ENCODE measurements at regions not wholly inside any gene's neighbourhood (a gene's known extent, or its start where the extent isn't known, plus 50 kb on each side); places are given as distances from the start of the nearest gene placed in this dataset.

DNA sequence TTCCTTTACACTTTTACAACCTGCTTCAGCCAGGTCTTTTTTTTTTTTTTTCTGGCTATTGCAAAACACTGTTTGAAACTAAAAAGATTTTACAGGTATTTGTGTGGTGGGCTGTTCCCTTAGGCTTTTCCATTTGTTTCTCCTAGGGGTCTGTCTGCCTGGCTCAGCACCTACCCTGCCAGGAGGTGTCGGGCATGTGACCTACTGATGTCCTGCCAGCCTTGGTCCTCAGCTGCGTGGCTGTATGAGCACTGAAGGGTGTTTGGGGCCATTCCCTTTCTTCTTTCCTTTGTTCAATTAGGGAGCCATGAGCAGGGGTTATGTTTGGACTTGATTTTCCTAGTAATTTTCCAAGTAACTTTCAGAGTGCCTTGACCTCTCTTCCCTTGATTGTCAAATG lies 269.2 kb upstream of the SALL1 start:
- no peak for DNase-seq
- Histone ChIP-seq H3K9me2 (replicated peaks; ENCODE audit: insufficient read depth, low read length) (no peaks in the 10 kb centered on the region), H4K20me1 (ENCODE audit: insufficient read depth, low read depth, low read length) (no peaks in the 10 kb centered on the region), H3K9me3 (ENCODE audit: low read length) (no peaks in the 10 kb centered on the region), H3K36me3 (ENCODE audit: insufficient read depth, low read length) (no peaks in the 10 kb centered on the region), H3K27me3 (ENCODE audit: low read length) (no peaks in the 10 kb centered on the region), H3K4me3 (ENCODE audit: low read length) (no peak overlapping the region), H3K27ac (ENCODE audit: low read length) (no peak overlapping the region), H3K9ac (ENCODE audit: low read length) (no peak overlapping the region), H3K4me1 (ENCODE audit: low read length) (no peaks in the 10 kb centered on the region), H3K79me2 (ENCODE audit: low read length) (no peaks in the 10 kb centered on the region), H3K4me2 (ENCODE audit: low read depth, low read length, poor library complexity, severe bottlenecking) (no peak overlapping the region), H2AFZ (ENCODE audit: low read length) (no peak overlapping the region)

DNA sequence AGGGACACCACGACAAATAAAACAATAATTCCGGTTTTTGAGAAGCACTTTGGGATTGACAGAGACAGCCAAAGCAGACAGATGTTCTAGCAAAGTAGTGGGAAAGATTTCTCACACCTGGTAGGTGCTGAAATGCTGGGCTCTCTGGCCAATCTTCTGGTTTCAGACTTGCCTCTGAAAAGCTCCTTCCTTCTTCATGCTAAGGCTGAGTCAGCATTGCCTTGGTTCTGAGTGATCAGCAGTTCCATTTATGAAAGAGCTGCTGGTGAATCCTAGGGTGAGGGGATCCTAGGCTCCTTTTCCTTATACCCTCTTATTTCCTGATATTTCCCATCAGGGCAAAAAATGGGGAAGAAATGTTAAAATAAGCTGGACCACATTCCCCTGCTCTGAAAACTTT lies 268.7 kb upstream of the SALL1 start:
- H3K27ac ChIP-seq (ENCODE audit: low read length), result no peak overlapping the region
- H3K9ac ChIP-seq (ENCODE audit: low read length), result no peak overlapping the region
- H3K27me3 ChIP-seq (ENCODE audit: low read length), result no peaks in the 10 kb centered on the region
- H3K36me3 ChIP-seq (ENCODE audit: insufficient read depth, low read length), result no peaks in the 10 kb centered on the region
- no peak overlapping the region for H2AFZ ChIP-seq (ENCODE audit: low read length)
- no peak overlapping the region for H3K4me2 ChIP-seq (ENCODE audit: low read depth, low read length, poor library complexity, severe bottlenecking)
- H3K9me2 ChIP-seq (replicated peaks; ENCODE audit: insufficient read depth, low read length), result no peaks in the 10 kb centered on the region
- no peaks in the 10 kb centered on the region for H3K9me3 ChIP-seq (ENCODE audit: low read length)
- H3K79me2 ChIP-seq (ENCODE audit: low read length), result no peaks in the 10 kb centered on the region
- H3K4me3 ChIP-seq (ENCODE audit: low read length), result no peak overlapping the region
- DNase-seq, result no peak
- no peaks in the 10 kb centered on the region for H3K4me1 ChIP-seq (ENCODE audit: low read length)
- no peaks in the 10 kb centered on the region for H4K20me1 ChIP-seq (ENCODE audit: insufficient read depth, low read depth, low read length)

DNA sequence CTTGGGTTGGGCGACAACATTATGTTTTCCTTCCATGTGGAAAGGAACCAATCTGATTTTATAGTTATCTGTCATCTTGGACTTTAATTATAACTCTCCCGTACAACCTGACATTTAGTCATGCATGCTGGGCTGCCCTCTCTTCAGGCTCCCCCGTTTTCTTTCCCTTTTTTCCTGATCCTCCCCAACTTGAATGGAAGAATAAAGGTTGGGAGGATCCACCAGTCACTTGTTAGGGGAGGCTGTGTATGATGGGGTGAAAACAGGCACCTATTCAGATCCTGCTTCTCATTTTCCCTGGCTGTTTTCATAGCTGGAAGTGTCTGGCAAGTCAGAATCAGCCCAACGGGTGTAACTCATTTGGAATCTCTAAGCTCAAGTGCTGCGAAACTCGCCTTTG lies 267.2 kb upstream of the SALL1 start:
- no peak overlapping the region for H3K27ac ChIP-seq (ENCODE audit: low read length)
- no peak overlapping the region for H2AFZ ChIP-seq (ENCODE audit: low read length)
- H3K9me2 ChIP-seq (replicated peaks; ENCODE audit: insufficient read depth, low read length), result no peaks in the 10 kb centered on the region
- no peaks in the 10 kb centered on the region for H3K27me3 ChIP-seq (ENCODE audit: low read length)
- no peaks in the 10 kb centered on the region for H3K9me3 ChIP-seq (ENCODE audit: low read length)
- no peak overlapping the region for H3K4me3 ChIP-seq (ENCODE audit: low read length)
- no peaks in the 10 kb centered on the region for H3K4me1 ChIP-seq (ENCODE audit: low read length)
- H3K36me3 ChIP-seq (ENCODE audit: insufficient read depth, low read length), result no peaks in the 10 kb centered on the region
- no peak overlapping the region for H3K9ac ChIP-seq (ENCODE audit: low read length)
- H3K4me2 ChIP-seq (ENCODE audit: low read depth, low read length, poor library complexity, severe bottlenecking), result no peak overlapping the region
- DNase-seq, result no peak
- H4K20me1 ChIP-seq (ENCODE audit: insufficient read depth, low read depth, low read length), result no peaks in the 10 kb centered on the region
- H3K79me2 ChIP-seq (ENCODE audit: low read length), result no peaks in the 10 kb centered on the region

DNA sequence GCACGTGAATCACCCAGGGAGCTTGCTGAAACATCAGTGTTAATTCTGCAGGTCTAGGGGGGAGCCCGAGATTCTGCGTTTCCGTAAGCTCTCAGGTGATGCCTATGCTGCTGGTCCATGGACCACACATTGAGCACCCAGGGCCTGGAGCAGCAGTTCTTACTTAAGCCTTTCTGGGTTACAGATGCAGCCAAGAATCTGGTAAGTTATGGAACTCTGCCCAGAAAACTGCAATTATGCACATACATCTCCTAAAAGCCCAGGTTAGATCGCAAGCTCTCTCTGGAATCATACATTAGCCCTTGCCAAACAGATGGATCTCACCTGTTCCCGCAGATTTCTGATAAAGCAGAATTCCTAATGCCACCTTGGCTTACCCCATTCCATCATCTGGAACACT lies 265.9 kb upstream of the SALL1 start:
- DNase-seq, result no peak

DNA sequence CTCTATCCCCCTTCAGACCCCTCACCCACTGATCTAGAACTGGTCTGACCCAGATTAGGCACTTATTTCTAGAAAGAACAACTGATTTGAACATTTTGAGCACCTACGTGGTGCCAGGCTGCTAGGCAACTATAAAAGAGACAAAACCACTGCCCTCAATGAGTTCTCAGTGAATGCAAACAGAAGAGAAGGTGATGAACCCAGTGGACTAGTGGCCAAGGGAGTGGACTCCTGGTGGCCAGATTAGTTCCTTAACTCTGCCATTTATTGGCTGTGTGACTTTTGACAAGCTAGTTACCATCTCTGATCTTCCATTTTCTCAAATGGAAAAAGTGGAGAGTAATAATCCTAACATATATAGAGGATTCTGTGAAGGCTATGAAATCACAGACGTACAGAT lies 259.1 kb upstream of the SALL1 start:
- Histone ChIP-seq H2AFZ (ENCODE audit: low read length) (no peak overlapping the region), H3K4me3 (ENCODE audit: low read length) (no peak overlapping the region), H3K27me3 (ENCODE audit: low read length) (no peaks in the 10 kb centered on the region), H3K27ac (ENCODE audit: low read length) (no peak overlapping the region), H3K36me3 (ENCODE audit: insufficient read depth, low read length) (no peaks in the 10 kb centered on the region), H3K4me1 (ENCODE audit: low read length) (no peaks in the 10 kb centered on the region), H3K9me3 (ENCODE audit: low read length) (no peaks in the 10 kb centered on the region), H3K9ac (ENCODE audit: low read length) (no peak overlapping the region), H3K79me2 (ENCODE audit: low read length) (no peaks in the 10 kb centered on the region), H3K4me2 (ENCODE audit: low read depth, low read length, poor library complexity, severe bottlenecking) (no peak overlapping the region), H3K9me2 (replicated peaks; ENCODE audit: insufficient read depth, low read length) (no peaks in the 10 kb centered on the region), H4K20me1 (ENCODE audit: insufficient read depth, low read depth, low read length) (no peaks in the 10 kb centered on the region)
- no peak for DNase-seq

More for the DNA sequence above, 265.9 kb upstream of the SALL1 start:
- Histone ChIP-seq H2AFZ (ENCODE audit: low read length) (no peak overlapping the region), H3K4me1 (ENCODE audit: low read length) (no peaks in the 10 kb centered on the region), H3K9me3 (ENCODE audit: low read length) (no peaks in the 10 kb centered on the region), H3K36me3 (ENCODE audit: insufficient read depth, low read length) (no peaks in the 10 kb centered on the region), H3K27me3 (ENCODE audit: low read length) (no peaks in the 10 kb centered on the region), H3K79me2 (ENCODE audit: low read length) (no peaks in the 10 kb centered on the region), H3K4me2 (ENCODE audit: low read depth, low read length, poor library complexity, severe bottlenecking) (no peak overlapping the region), H3K27ac (ENCODE audit: low read length) (no peak overlapping the region), H4K20me1 (ENCODE audit: insufficient read depth, low read depth, low read length) (no peaks in the 10 kb centered on the region), H3K9me2 (replicated peaks; ENCODE audit: insufficient read depth, low read length) (no peaks in the 10 kb centered on the region), H3K9ac (ENCODE audit: low read length) (no peak overlapping the region), H3K4me3 (ENCODE audit: low read length) (no peak overlapping the region)

DNA sequence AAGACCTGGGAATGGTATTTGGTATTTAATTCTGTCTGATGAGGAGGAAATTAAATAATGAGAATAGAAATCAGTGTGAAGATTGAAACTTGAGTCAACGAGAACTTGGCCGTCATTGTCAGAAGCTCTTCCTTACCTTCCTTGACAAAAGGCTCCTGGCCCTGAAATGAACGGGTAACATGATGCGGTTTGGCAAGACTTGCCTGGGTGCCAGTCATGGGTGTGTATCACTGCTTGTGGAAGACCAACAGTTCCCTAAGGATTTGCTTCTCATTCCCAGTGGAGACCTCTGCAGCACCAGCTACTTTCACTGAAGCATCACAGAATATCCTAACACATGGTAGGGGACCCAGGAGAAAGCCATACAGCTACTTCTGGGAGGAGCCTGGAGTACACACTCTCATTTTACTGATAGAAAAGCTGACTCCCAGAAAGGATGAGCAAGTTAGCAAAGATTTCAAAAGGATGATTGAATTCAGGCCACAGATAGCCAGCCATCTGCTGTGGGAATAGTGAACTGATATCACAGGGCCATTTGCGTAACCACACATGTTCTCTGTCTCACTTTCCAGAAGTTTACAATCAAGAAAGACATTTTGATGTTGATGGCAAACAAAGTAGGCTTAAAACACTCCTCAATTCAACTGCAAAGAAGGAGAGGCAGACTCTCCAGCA lies 258.1 kb upstream of the SALL1 start:
- no peak overlapping the region for H2AFZ ChIP-seq (ENCODE audit: low read length)

DNA sequence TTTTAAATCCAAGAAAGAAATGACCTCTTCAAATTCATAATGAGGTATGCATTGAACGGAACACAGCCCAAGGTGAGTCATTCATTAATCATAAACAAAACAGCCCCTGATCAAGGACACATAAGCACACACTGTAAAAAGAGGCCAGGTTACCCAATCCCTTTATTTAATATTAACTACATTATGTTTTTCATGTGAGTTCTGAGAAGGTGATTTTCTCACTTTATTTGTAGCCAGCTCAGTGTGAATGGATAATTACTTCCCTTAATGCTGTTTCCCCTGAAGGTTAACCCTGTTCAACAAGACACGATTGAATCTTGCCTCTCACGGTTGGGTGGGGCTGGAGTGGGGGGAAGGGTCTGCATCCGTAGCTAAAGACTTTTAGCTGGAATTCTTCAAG lies 257.3 kb upstream of the SALL1 start:
- H3K36me3 ChIP-seq (ENCODE audit: insufficient read depth, low read length), result no peaks in the 10 kb centered on the region
- no peak overlapping the region for H2AFZ ChIP-seq (ENCODE audit: low read length)
- H4K20me1 ChIP-seq (ENCODE audit: insufficient read depth, low read depth, low read length), result no peaks in the 10 kb centered on the region
- H3K9me2 ChIP-seq (replicated peaks; ENCODE audit: insufficient read depth, low read length), result no peaks in the 10 kb centered on the region
- no peaks in the 10 kb centered on the region for H3K27me3 ChIP-seq (ENCODE audit: low read length)
- H3K9me3 ChIP-seq (ENCODE audit: low read length), result no peaks in the 10 kb centered on the region
- H3K79me2 ChIP-seq (ENCODE audit: low read length), result no peaks in the 10 kb centered on the region
- DNase-seq, result no peak
- H3K4me2 ChIP-seq (ENCODE audit: low read depth, low read length, poor library complexity, severe bottlenecking), result no peak overlapping the region
- no peak overlapping the region for H3K9ac ChIP-seq (ENCODE audit: low read length)
- H3K4me3 ChIP-seq (ENCODE audit: low read length), result no peak overlapping the region
- H3K4me1 ChIP-seq (ENCODE audit: low read length), result no peaks in the 10 kb centered on the region
- no peak overlapping the region for H3K27ac ChIP-seq (ENCODE audit: low read length)

More for the DNA sequence above, 258.1 kb upstream of the SALL1 start:
- Histone ChIP-seq H3K4me2 (ENCODE audit: low read depth, low read length, poor library complexity, severe bottlenecking) (no peak overlapping the region), H3K4me3 (ENCODE audit: low read length) (no peak overlapping the region), H4K20me1 (ENCODE audit: insufficient read depth, low read depth, low read length) (no peaks in the 10 kb centered on the region), H3K4me1 (ENCODE audit: low read length) (no peaks in the 10 kb centered on the region), H3K9me2 (replicated peaks; ENCODE audit: insufficient read depth, low read length) (no peaks in the 10 kb centered on the region), H3K79me2 (ENCODE audit: low read length) (no peaks in the 10 kb centered on the region), H3K9ac (ENCODE audit: low read length) (no peak overlapping the region), H3K27me3 (ENCODE audit: low read length) (no peaks in the 10 kb centered on the region), H3K36me3 (ENCODE audit: insufficient read depth, low read length) (no peaks in the 10 kb centered on the region), H3K9me3 (ENCODE audit: low read length) (no peaks in the 10 kb centered on the region), H3K27ac (ENCODE audit: low read length) (no peak overlapping the region)
- DNase-seq, result no peak

DNA sequence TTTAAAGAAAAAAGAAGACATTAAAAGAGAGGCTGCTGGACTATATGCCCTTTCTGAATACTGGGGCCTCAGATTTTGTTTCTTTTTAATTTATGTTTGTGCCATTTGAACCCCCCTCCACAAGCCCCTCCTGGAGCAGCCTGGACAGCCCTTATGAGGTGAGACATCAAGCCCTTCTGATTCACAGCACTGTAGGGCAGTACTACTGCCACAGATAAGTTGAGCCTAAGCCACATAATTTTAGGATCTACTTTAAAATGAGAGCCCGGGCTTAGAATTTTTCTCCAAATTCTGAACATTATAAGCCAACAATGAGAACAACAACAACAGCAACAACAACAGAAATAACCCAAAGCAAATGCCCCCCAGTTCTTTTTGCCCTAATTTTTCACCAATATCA lies 256.9 kb upstream of the SALL1 start:
- Histone ChIP-seq H3K4me1 (ENCODE audit: low read length) (no peaks in the 10 kb centered on the region), H3K9me2 (replicated peaks; ENCODE audit: insufficient read depth, low read length) (no peaks in the 10 kb centered on the region), H3K4me2 (ENCODE audit: low read depth, low read length, poor library complexity, severe bottlenecking) (no peak overlapping the region), H3K27ac (ENCODE audit: low read length) (no peak overlapping the region), H3K4me3 (ENCODE audit: low read length) (no peak overlapping the region), H3K27me3 (ENCODE audit: low read length) (no peaks in the 10 kb centered on the region), H4K20me1 (ENCODE audit: insufficient read depth, low read depth, low read length) (no peaks in the 10 kb centered on the region), H2AFZ (ENCODE audit: low read length) (no peak overlapping the region), H3K9me3 (ENCODE audit: low read length) (no peaks in the 10 kb centered on the region), H3K9ac (ENCODE audit: low read length) (no peak overlapping the region), H3K36me3 (ENCODE audit: insufficient read depth, low read length) (no peaks in the 10 kb centered on the region), H3K79me2 (ENCODE audit: low read length) (no peaks in the 10 kb centered on the region)
- DNase-seq, result no peak

DNA sequence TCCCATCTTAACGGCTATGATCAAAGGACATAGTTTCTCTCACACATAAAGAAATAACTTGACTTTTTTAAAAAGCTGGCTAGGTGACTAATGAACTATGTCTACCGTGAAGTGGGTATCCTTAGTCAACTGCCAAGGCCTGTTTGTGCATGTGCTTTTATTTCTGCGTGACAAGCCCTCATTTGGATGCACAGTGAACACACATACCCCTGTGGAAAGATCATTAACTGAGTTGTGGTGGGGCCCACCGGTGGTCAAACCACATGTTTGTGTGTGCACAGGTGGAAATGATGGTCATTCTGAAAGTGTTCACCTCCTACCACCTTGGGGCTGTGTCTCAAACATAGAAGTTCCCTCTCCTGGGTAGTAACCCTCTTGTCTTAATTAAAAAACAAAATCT lies 256.1 kb upstream of the SALL1 start:
- no peaks in the 10 kb centered on the region for H3K9me2 ChIP-seq (replicated peaks; ENCODE audit: insufficient read depth, low read length)
- no peaks in the 10 kb centered on the region for H3K36me3 ChIP-seq (ENCODE audit: insufficient read depth, low read length)
- H3K9ac ChIP-seq (ENCODE audit: low read length), result no peak overlapping the region
- no peaks in the 10 kb centered on the region for H4K20me1 ChIP-seq (ENCODE audit: insufficient read depth, low read depth, low read length)
- no peak overlapping the region for H3K4me3 ChIP-seq (ENCODE audit: low read length)
- H3K4me1 ChIP-seq (ENCODE audit: low read length), result no peaks in the 10 kb centered on the region
- no peak overlapping the region for H2AFZ ChIP-seq (ENCODE audit: low read length)
- no peak for DNase-seq
- no peak overlapping the region for H3K27ac ChIP-seq (ENCODE audit: low read length)
- no peaks in the 10 kb centered on the region for H3K9me3 ChIP-seq (ENCODE audit: low read length)
- H3K27me3 ChIP-seq (ENCODE audit: low read length), result no peaks in the 10 kb centered on the region
- no peak overlapping the region for H3K4me2 ChIP-seq (ENCODE audit: low read depth, low read length, poor library complexity, severe bottlenecking)
- H3K79me2 ChIP-seq (ENCODE audit: low read length), result no peaks in the 10 kb centered on the region

Data from Karpas-422 (cell line).